GM23248 (cell line): ENCODE measurements at regions not wholly inside any gene's neighbourhood (a gene's known extent, or its start where the extent isn't known, plus 50 kb on each side); places are given as distances from the start of the nearest gene placed in this dataset.

Source experiments
- DNase-seq: peaks from one replicate; pipeline ENCODE4 v3.0.0-alpha.2; 2015
- H2AFZ ChIP-seq: fragments of 200-600 bp; sonication (generic); 2 replicates; pipeline ENCODE4 v1.6.1; 2016; ENCODE audit warnings: antibody characterized with exemption
- H3F3A ChIP-seq: fragments of 200-600 bp; sonication (generic); 2 replicates; pipeline ENCODE4 v1.6.1; 2016; ENCODE audit warnings: mild to moderate bottlenecking, antibody characterized with exemption, mixed run types; ENCODE audit not compliant: insufficient read depth
- H3K27ac ChIP-seq: fragments of 200-600 bp; sonication (generic); 2 replicates; pipeline ENCODE4 v1.5.1; 2016; ENCODE audit warnings: mild to moderate bottlenecking
- H3K27me3 ChIP-seq: fragments of 200-600 bp; sonication (generic); replicated peaks from 2 replicates; pipeline ENCODE4 v1.6.1; 2016; ENCODE audit warnings: mild to moderate bottlenecking; ENCODE audit not compliant: insufficient read depth
- H3K36me3 ChIP-seq: fragments of 200-600 bp; sonication (generic); 2 replicates; pipeline ENCODE4 v1.6.1; 2016; ENCODE audit warnings: low read depth, mild to moderate bottlenecking
- H3K4me1 ChIP-seq: fragments of 200-600 bp; sonication (generic); 2 replicates; pipeline ENCODE4 v1.6.1; 2016; ENCODE audit warnings: mild to moderate bottlenecking; ENCODE audit not compliant: insufficient read depth
- H3K4me2 ChIP-seq: fragments of 200-600 bp; sonication (generic); one replicate; pipeline ENCODE4 v1.6.1; 2016; ENCODE audit warnings: mild to moderate bottlenecking; ENCODE audit not compliant: unreplicated experiment
- H3K4me3 ChIP-seq: fragments of 200-600 bp; sonication (generic); 2 replicates; pipeline ENCODE4 v1.5.1; 2016; ENCODE audit warnings: mild to moderate bottlenecking
- H3K79me2 ChIP-seq: fragments of 200-600 bp; sonication (generic); 2 replicates; pipeline ENCODE4 v1.6.1; 2016; ENCODE audit warnings: mild to moderate bottlenecking; ENCODE audit not compliant: insufficient read depth
- H3K9ac ChIP-seq: fragments of 200-600 bp; sonication (generic); 2 replicates; pipeline ENCODE4 v1.6.1; 2016; ENCODE audit warnings: mild to moderate bottlenecking
- H3K9me2 ChIP-seq: fragments of 200-600 bp; sonication (generic); 2 replicates; pipeline ENCODE4 v1.6.1; 2016; ENCODE audit warnings: mixed run types, mild to moderate bottlenecking, moderate library complexity; ENCODE audit not compliant: insufficient read depth
- H3K9me3 ChIP-seq: fragments of 200-600 bp; sonication (generic); one replicate; pipeline ENCODE4 v1.6.1; 2017; ENCODE audit warnings: low read depth
- H4K20me1 ChIP-seq: fragments of 200-600 bp; sonication (generic); 2 replicates; pipeline ENCODE4 v1.6.0; 2016; ENCODE audit not compliant: insufficient read depth
- EZH2 ChIP-seq: fragments of 200-600 bp; sonication (generic); IDR thresholded peaks from 2 replicates; pipeline ENCODE4 v1.6.1; 2018; ENCODE audit warnings: antibody characterized with exemption, mild to moderate bottlenecking; ENCODE audit not compliant: insufficient read depth, poor library complexity, severe bottlenecking
- EZH2phosphoT487 ChIP-seq: fragments of 200-600 bp; sonication (generic); IDR thresholded peaks from 2 replicates; pipeline ENCODE4 v1.6.1; 2018; ENCODE audit warnings: antibody characterized with exemption, moderate library complexity, mild to moderate bottlenecking, low read depth; ENCODE audit not compliant: insufficient read depth
- WGBS, 2 experiments: methylation state at CpG; one replicate each; pipeline ENCODE4 v1.1.6; 2015 to 2017; ENCODE audit warnings: low lambda C conversion rate in 2 of 2, low coverage in 1 of 2; ENCODE audit errors: missing lambda C conversion rate in 2 of 2; 5-methylcytosine and 5-hydroxymethylcytosine counted together
- in situ Hi-C: fragments of 300-500 bp; cut with MboI; formaldehyde crosslinking; loops from 2 replicates; pipeline ENCODE4 v1.15.0; 2020

- H3K4me1 ChIP-seq: no peaks in the 10 kb centered on the region
- no peak overlapping the region for H2AFZ ChIP-seq
- 72 to 76% methylated on average over 4 of the region's 4 CpGs for WGBS, 2 experiments
- H3K27me3 ChIP-seq: no peaks in the 10 kb centered on the region
- DNase-seq: no peak
- H3K4me2 ChIP-seq: no peak overlapping the region
- no peak overlapping the region for H3K4me3 ChIP-seq
- H3K27ac ChIP-seq: no peak overlapping the region
- no peak overlapping the region for H3K9ac ChIP-seq
- H3F3A ChIP-seq: no peaks in the 10 kb centered on the region
- TF ChIP-seq EZH2phosphoT487 (no peak), EZH2 (no peak)
- no peaks in the 10 kb centered on the region for H4K20me1 ChIP-seq
- H3K79me2 ChIP-seq: no peaks in the 10 kb centered on the region
- H3K36me3 ChIP-seq: no peaks in the 10 kb centered on the region
- no peaks in the 10 kb centered on the region for H3K9me3 ChIP-seq
- in situ Hi-C loops: no loop called here
- H3K9me2 ChIP-seq: no peaks in the 10 kb centered on the region; the same call in 1 of the 2 replicates
Measured at GRCh38 chr1:88528792-88529191, 155.3 kb upstream of the PKN2 start.

DNA sequence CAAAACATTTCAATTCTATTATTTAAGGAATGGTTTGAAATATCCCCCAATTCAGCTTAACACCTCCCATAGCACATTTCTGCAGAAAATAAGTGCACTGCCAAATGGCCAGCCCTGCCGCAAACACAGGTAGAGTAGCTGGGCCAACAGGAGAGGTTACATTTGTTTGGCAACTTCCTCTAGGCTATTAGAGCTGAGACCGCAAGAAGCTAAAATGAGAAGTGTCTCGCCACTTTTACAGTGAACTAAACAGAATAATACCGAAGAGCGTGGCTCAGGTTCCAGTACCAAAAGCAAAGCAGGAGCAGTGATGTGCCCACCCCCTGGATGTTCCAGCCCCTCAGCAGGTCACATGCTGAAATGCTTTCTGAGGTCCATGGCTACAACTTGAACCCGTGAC is 154.5 kb upstream of the PKN2 start:
- 88 to 91% methylated on average over 6 of the region's 6 CpGs for WGBS, 2 experiments
- no peaks in the 10 kb centered on the region for H3K27me3 ChIP-seq
- no peak overlapping the region for H3K9ac ChIP-seq
- H3K27ac ChIP-seq: no peak overlapping the region
- no peaks in the 10 kb centered on the region for H3F3A ChIP-seq
- H3K4me3 ChIP-seq: no peak overlapping the region
- no peaks in the 10 kb centered on the region for H4K20me1 ChIP-seq
- H3K4me2 ChIP-seq: no peak overlapping the region
- TF ChIP-seq EZH2: no peak
- TF ChIP-seq EZH2phosphoT487: no peak
- no peaks in the 10 kb centered on the region; the same call in 1 of the 2 replicates for H3K9me2 ChIP-seq
- no peaks in the 10 kb centered on the region for H3K36me3 ChIP-seq
- in situ Hi-C loops: no loop called here
- no peak overlapping the region for H2AFZ ChIP-seq
- no peaks in the 10 kb centered on the region for H3K79me2 ChIP-seq
- no peaks in the 10 kb centered on the region for H3K4me1 ChIP-seq
- no peaks in the 10 kb centered on the region for H3K9me3 ChIP-seq
- no peak for DNase-seq

GRCh38 chr1:88530246-88530645 is 153.8 kb upstream of the PKN2 start:
- Histone ChIP-seq H3K36me3 (no peaks in the 10 kb centered on the region), H4K20me1 (no peaks in the 10 kb centered on the region), H2AFZ (no peak overlapping the region), H3K27me3 (no peaks in the 10 kb centered on the region), H3K9me3 (no peaks in the 10 kb centered on the region), H3K9ac (no peak overlapping the region), H3K27ac (no peak overlapping the region), H3K4me1 (no peaks in the 10 kb centered on the region), H3K4me2 (no peak overlapping the region), H3K79me2 (no peaks in the 10 kb centered on the region), H3K9me2 (no peaks in the 10 kb centered on the region), H3K4me3 (no peak overlapping the region), H3F3A (no peaks in the 10 kb centered on the region)
- no peak for DNase-seq
- in situ Hi-C loops: no loop called here
- 63% methylated on average over 3 of the region's 3 CpGs for WGBS, 2 experiments
- TF ChIP-seq EZH2phosphoT487: no peak
- no peak for TF ChIP-seq EZH2

- no peaks in the 10 kb centered on the region for H3K9me2 ChIP-seq
- in situ Hi-C loops: no loop called here
- no peaks in the 10 kb centered on the region for H3K36me3 ChIP-seq
- H3K4me3 ChIP-seq: no peak overlapping the region
- H4K20me1 ChIP-seq: no peaks in the 10 kb centered on the region
- H3K9me3 ChIP-seq: no peaks in the 10 kb centered on the region
- no peaks in the 10 kb centered on the region for H3K27me3 ChIP-seq
- no peak overlapping the region for H2AFZ ChIP-seq
- H3K79me2 ChIP-seq: no peaks in the 10 kb centered on the region
- H3K4me2 ChIP-seq: no peak overlapping the region
- no peak for DNase-seq
- no peaks in the 10 kb centered on the region for H3K4me1 ChIP-seq
- no peaks in the 10 kb centered on the region for H3F3A ChIP-seq
- TF ChIP-seq EZH2 (no peak), EZH2phosphoT487 (no peak)
- WGBS, 2 experiments: 77 to 85% methylated on average over 3 of the region's 3 CpGs
- no peak overlapping the region for H3K27ac ChIP-seq
- H3K9ac ChIP-seq: no peak overlapping the region
Measured at GRCh38 chr1:88537787-88538186, 146.3 kb upstream of the PKN2 start.
